Pancreas (tissue), 10 donors: ENCODE measurements at regions not wholly inside any gene's neighbourhood (a gene's known extent, or its start where the extent isn't known, plus 50 kb on each side); places are given as distances from the start of the nearest gene placed in this dataset.

Source experiments
- ATAC-seq, 4 donors: fragments of 200-7000 bp; cut with Tn5 transposase; one replicate each; pipeline versions ENCODE4 v1.8.0 to v1.9.1; 2020; ENCODE audit warnings: mild to moderate bottlenecking in 4 of 4, moderate library complexity in 4 of 4
- DNase-seq, 6 donors: peaks; one replicate each; pipeline ENCODE4 v3.0.0-alpha.2; 2020
- FAIRE-seq: peaks from 2 replicates; lab custom pipeline; 2012; peaks lifted over from hg19 to GRCh38; lab: Jason Lieb, UNC
- H3K27ac ChIP-seq, 4 donors: fragments of 200-600 bp; sonication (generic); 1 replicate in 3 of 4; 2 replicates in 1 of 4; pipeline versions ENCODE4 v1.5.0 to v1.8.0; 2020
- H3K27me3 ChIP-seq, 4 donors: fragments of 200-600 bp; one replicate each; pipeline ENCODE4 v1.8.0; 2021
- H3K36me3 ChIP-seq, 3 donors: fragments of 200-600 bp; sonication (generic) in 1 of 3; one replicate each; pipeline versions ENCODE4 v1.5.0 to v1.8.0; 2020 to 2021
- H3K4me1 ChIP-seq, 3 donors: fragments of 200-600 bp; one replicate each; pipeline ENCODE4 v1.8.0; 2021
- H3K4me3 ChIP-seq, 4 donors: fragments of 200-600 bp; sonication (generic) in 2 of 4; one replicate each; pipeline versions ENCODE4 v1.5.0 to v1.8.0; 2020 to 2021
- H3K9me3 ChIP-seq, 4 donors: fragments of 200-600 bp; one replicate each; pipeline ENCODE4 v1.8.0; 2021
- WGBS, 2 donors: extraction: QIAGEN DNeasy Blood & Tissue Kit; methylation state at CpG; one replicate each; pipeline ENCODE4 v1.1.7; 2013; 5-methylcytosine and 5-hydroxymethylcytosine counted together
- intact Hi-C, 3 donors: fragments of 100-400 bp; cut with DNase I; formaldehyde crosslinking; loops; one replicate each; pipeline versions ENCODE4 v1.11.1 to v1.14.2; 2022
- TF ChIP-seq, protein P1 (sequence below), 4 donors: fragments of 200-600 bp; sonication (generic) in 3 of 4; IDR thresholded peaks; one replicate each; pipeline versions ENCODE4 v1.5.0 to v1.8.0; 2021; ENCODE audit warnings: antibody characterized with exemption in 4 of 4
- donor health status: healthy with polysubstance abuse.
- donor health status: DM: no; HTN: no; CAD: no; lungs with moderate emphysema.
- donor health status: DM: no; HTN: no; CAD: no.
- donor health status: control.
- donor health status: control.
- donor health status: Bipolar disorder and iron deficiency.
- donor health status: DM: yes; HTN: yes; CAD: no.
- donor health status: DM: no; HTN: no; CAD: no.
- donor health status: DM: no; HTN: no; CAD: no.
- donor health status: DM: yes; HTN: yes; CAD: no.

DNA sequence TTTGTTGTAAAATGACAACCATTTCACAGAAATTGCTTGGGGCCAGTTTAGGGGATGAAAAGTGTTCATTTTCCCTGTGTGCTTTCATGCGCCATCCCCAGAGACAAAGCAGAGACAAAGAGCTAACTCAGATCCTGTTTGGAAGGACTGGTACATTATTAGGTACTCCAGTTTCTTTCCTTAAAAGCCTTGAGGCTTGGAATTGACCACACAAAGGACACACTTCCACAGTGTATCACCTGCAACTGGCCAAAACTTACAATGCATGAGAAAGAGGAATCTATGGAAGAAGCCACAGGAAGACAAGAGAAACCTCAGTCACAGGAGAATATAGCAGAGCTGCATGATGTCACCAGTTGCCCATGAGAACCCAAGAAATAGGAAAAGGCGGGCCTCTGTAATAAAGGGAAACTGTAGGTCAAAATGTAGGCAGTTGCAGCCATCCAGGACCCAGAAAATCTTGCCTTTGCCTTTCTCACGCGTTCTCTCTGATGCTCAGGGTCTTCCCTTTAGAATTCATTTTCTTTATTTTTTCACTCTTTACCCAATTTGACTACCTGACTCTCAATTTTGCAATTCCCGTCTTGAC is 339.0 kb downstream of the RMST start:
- Histone ChIP-seq H3K27me3 (no peaks in the 10 kb centered on the region), H3K4me1 (no peaks in the 10 kb centered on the region), H3K9me3 (no peaks in the 10 kb centered on the region), H3K27ac (no peak overlapping the region), H3K36me3 (no peaks in the 10 kb centered on the region), H3K4me3 (no peak overlapping the region)
- TF ChIP-seq, protein P1, sequence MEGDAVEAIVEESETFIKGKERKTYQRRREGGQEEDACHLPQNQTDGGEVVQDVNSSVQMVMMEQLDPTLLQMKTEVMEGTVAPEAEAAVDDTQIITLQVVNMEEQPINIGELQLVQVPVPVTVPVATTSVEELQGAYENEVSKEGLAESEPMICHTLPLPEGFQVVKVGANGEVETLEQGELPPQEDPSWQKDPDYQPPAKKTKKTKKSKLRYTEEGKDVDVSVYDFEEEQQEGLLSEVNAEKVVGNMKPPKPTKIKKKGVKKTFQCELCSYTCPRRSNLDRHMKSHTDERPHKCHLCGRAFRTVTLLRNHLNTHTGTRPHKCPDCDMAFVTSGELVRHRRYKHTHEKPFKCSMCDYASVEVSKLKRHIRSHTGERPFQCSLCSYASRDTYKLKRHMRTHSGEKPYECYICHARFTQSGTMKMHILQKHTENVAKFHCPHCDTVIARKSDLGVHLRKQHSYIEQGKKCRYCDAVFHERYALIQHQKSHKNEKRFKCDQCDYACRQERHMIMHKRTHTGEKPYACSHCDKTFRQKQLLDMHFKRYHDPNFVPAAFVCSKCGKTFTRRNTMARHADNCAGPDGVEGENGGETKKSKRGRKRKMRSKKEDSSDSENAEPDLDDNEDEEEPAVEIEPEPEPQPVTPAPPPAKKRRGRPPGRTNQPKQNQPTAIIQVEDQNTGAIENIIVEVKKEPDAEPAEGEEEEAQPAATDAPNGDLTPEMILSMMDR (IDR thresholded peaks at IDR 0.05), result no peak
- 86 to 93% methylated on average over 5 of the region's 5 CpGs for WGBS, 2 donors
- no peak for FAIRE-seq
- DNase-seq, result no peak
- intact Hi-C loops, result no loop called here
- no peak for ATAC-seq

DNA sequence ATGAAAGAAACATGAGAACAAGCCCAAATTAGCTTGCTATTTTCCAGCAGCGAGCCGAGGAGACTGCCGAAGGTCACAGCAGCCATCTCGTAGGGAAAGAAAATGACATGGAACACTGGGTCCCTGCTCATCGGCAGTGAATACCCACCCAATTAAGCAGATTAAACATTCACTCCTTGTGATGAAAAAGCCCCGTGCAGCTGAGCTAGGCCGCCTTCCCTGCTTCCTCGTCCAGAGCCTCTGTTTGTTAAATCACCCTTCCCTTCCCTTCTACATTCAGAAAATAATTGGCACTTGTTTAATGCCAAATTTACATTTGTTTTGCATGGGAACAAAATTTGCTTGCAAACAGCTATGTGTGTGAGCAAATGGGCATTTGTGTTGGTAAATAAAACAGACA is 342.5 kb downstream of the RMST start:
- Histone ChIP-seq H3K36me3 (no peaks in the 10 kb centered on the region), H3K27ac (no peak overlapping the region), H3K4me1 (no peaks in the 10 kb centered on the region), H3K9me3 (no peaks in the 10 kb centered on the region), H3K4me3 (no peak overlapping the region), H3K27me3 (no peaks in the 10 kb centered on the region)
- 39 to 41% methylated on average over 8 of the region's 8 CpGs for WGBS, 2 donors
- DNase-seq (no peak), ATAC-seq (no peak), FAIRE-seq (no peak)
- intact Hi-C loops, result no loop called here
- TF ChIP-seq, protein P1 (IDR thresholded peaks at IDR 0.05), result no peak

DNA sequence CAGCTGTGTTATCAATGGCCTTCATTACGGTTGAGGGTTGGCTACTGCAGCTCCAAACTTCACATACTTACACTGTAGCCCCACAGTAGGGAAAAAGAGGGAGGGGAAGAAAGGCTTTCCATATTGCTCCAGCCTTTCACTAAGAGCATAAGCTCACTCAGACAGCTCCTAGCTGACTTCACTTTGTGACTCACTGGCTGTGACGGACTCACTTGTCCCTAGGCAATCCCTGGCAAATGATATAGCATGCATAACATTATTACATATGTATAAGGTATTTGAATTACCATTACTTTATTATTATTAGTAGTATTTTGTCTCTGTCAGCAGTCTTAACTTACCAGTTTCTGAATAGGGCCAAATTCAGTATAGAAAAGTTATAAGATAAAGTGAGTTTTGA is 350.7 kb downstream of the RMST start:
- Histone ChIP-seq H3K9me3 (no peaks in the 10 kb centered on the region), H3K27ac (no peak overlapping the region), H3K4me3 (no peak overlapping the region), H3K4me1 (no peaks in the 10 kb centered on the region), H3K27me3 (no peaks in the 10 kb centered on the region), H3K36me3 (no peaks in the 10 kb centered on the region)
- no peak for DNase-seq
- TF ChIP-seq, protein P1 (IDR thresholded peaks at IDR 0.05), result no peak
- WGBS, 2 donors, result 61 to 65% methylated on average over 2 of the region's 2 CpGs
- FAIRE-seq, result no peak
- intact Hi-C loops, result no loop called here
- ATAC-seq, result no peak

DNA sequence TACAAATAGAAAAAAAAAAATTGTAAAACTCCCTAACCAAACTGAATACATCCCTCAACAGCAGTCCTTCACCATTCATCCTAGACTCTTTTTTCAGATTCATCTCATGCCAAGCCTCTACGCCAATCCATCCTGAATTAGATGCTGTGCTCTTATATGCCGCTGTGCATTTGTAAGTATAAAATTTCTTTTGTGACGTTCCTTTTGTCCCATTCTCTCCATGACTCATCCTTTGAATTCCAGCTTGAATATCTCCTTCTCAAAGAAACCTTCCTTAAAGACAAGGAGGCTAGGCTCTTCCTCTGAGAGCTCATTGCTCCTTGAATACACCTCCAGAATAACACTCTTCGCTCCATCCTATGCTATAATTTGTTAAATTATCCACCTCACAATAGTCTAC is 359.2 kb downstream of the RMST start:
- H3K36me3 ChIP-seq, result no peaks in the 10 kb centered on the region
- H3K9me3 ChIP-seq, result no peaks in the 10 kb centered on the region
- H3K27ac ChIP-seq, result no peak overlapping the region
- H3K27me3 ChIP-seq, result no peaks in the 10 kb centered on the region
- intact Hi-C loops, result no loop called here
- 69 to 84% methylated on average over 4 of the region's 4 CpGs for WGBS, 2 donors
- no peaks in the 10 kb centered on the region for H3K4me1 ChIP-seq
- TF ChIP-seq, protein P1 (IDR thresholded peaks at IDR 0.05), result no peak
- DNase-seq, result no peak
- no peak for FAIRE-seq
- no peak for ATAC-seq
- H3K4me3 ChIP-seq, result no peak overlapping the region

DNA sequence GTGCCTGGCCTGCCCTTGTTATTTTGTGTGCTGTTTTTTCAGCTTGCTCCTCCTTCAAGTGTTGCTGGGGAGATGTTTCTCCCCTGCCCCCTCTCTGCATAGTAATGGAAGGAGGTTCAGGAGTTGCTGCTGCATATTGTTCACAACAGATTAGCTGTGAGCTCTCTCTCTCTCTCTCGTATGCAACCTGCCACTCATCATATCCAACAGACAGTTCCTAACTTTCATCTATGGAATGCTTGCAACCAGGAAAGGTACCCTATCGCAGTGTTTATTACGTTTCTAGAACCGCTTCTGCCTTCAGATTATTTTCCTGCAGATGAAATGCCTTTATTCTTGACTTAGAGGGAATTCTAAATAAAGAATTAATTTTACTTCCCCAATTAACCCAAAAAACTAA is 372.9 kb downstream of the RMST start:
- no peak overlapping the region for H3K4me3 ChIP-seq
- no peaks in the 10 kb centered on the region for H3K36me3 ChIP-seq
- 72 to 77% methylated on average over 4 of the region's 4 CpGs for WGBS, 2 donors
- intact Hi-C loops, result no loop called here
- ATAC-seq (no peak), DNase-seq (no peak), FAIRE-seq (no peak)
- H3K9me3 ChIP-seq, result no peaks in the 10 kb centered on the region
- H3K27me3 ChIP-seq, result no peaks in the 10 kb centered on the region
- TF ChIP-seq, protein P1 (IDR thresholded peaks at IDR 0.05), result no peak
- no peaks in the 10 kb centered on the region for H3K4me1 ChIP-seq
- no peak overlapping the region for H3K27ac ChIP-seq
